Smooth muscle cell (in vitro differentiated cells): ENCODE measurements at regions not wholly inside any gene's neighbourhood (a gene's known extent, or its start where the extent isn't known, plus 50 kb on each side); places are given as distances from the start of the nearest gene placed in this dataset.
"Not testable (repeated sequence)": the region's sequence is repeated elsewhere in the genome, so short reads cannot be mapped to it uniquely, and the experiment has no call there.

Source experiments
- DNase-seq: peaks from one replicate; lab custom pipeline; 2025; ENCODE audit not compliant: unreplicated experiment; lab: John Stamatoyannopoulos, UW
- H2AFZ ChIP-seq: fragments of 200-600 bp; sonication (generic); 2 replicates; pipeline ENCODE4 v1.6.0; 2016; ENCODE audit warnings: antibody characterized with exemption, low read depth, mild to moderate bottlenecking
- H3F3A ChIP-seq: fragments of 200-600 bp; sonication (generic); 2 replicates; pipeline ENCODE4 v1.6.0; 2017; ENCODE audit warnings: antibody characterized with exemption, low read depth
- H3K27ac ChIP-seq: fragments of 200-600 bp; sonication (generic); 2 replicates; pipeline ENCODE4 v1.5.1; 2016; ENCODE audit warnings: low read depth, mild to moderate bottlenecking
- H3K27me3 ChIP-seq: fragments of 200-600 bp; sonication (generic); 2 replicates; pipeline ENCODE4 v1.6.1; 2016; ENCODE audit warnings: low read depth, mild to moderate bottlenecking
- H3K36me3 ChIP-seq: fragments of 200-600 bp; sonication (generic); 2 replicates; pipeline ENCODE4 v1.5.1; 2016; ENCODE audit warnings: low read depth
- H3K4me1 ChIP-seq: fragments of 200-600 bp; sonication (generic); 2 replicates; pipeline ENCODE4 v1.5.1; 2016; ENCODE audit warnings: low read depth
- H3K4me2 ChIP-seq: fragments of 200-600 bp; sonication (generic); 2 replicates; pipeline ENCODE4 v1.6.0; 2016; ENCODE audit warnings: mild to moderate bottlenecking
- H3K4me3 ChIP-seq: fragments of 200-600 bp; sonication (generic); 2 replicates; pipeline ENCODE4 v1.5.1; 2016; ENCODE audit warnings: mild to moderate bottlenecking
- H3K79me2 ChIP-seq: fragments of 200-600 bp; sonication (generic); 2 replicates; pipeline ENCODE4 v1.6.0; 2016; ENCODE audit warnings: low read depth, mild to moderate bottlenecking
- H3K9ac ChIP-seq: fragments of 200-600 bp; sonication (generic); 2 replicates; pipeline ENCODE4 v1.6.0; 2016; ENCODE audit warnings: low read depth
- H3K9me3 ChIP-seq: fragments of 200-600 bp; sonication (generic); replicated peaks from 2 replicates; pipeline ENCODE4 v1.5.1; 2016; ENCODE audit warnings: low read depth
- H4K20me1 ChIP-seq: fragments of 200-600 bp; sonication (generic); 2 replicates; pipeline ENCODE4 v1.6.0; 2016; ENCODE audit warnings: low read depth
- CTCF ChIP-seq: fragments of 200-600 bp; sonication (generic); IDR thresholded peaks from 2 replicates; pipeline ENCODE4 v1.5.1; 2017; ENCODE audit warnings: borderline replicate concordance, mild to moderate bottlenecking, antibody characterized with exemption; ENCODE audit not compliant: insufficient read depth, poor library complexity, severe bottlenecking
- WGBS: methylation state at CpG from one replicate; pipeline ENCODE4 v1.1.7; 2016; ENCODE audit warnings: low lambda C conversion rate; 5-methylcytosine and 5-hydroxymethylcytosine counted together

- 87% methylated on average over 3 of the region's 3 CpGs for WGBS
- H3F3A ChIP-seq: no peaks in the 10 kb centered on the region
- H3K79me2 ChIP-seq: no peaks in the 10 kb centered on the region
- no peaks in the 10 kb centered on the region for H3K4me1 ChIP-seq
- H3K27ac ChIP-seq: no peak overlapping the region
- H3K4me2 ChIP-seq: no peak overlapping the region
- no peak overlapping the region for H3K4me3 ChIP-seq
- H3K36me3 ChIP-seq: no peaks in the 10 kb centered on the region
- H2AFZ ChIP-seq: no peak overlapping the region
- H3K9me3 ChIP-seq: no peaks in the 10 kb centered on the region
- H4K20me1 ChIP-seq: no peaks in the 10 kb centered on the region
- no peak for TF ChIP-seq CTCF
- no peak overlapping the region for H3K9ac ChIP-seq
- H3K27me3 ChIP-seq: no peaks in the 10 kb centered on the region
- no peak for DNase-seq
Observed at GRCh38 chr17:83164490-83164889, 85.1 kb downstream of the METRNL start.

GRCh38 chr17:83170571-83171260 is 91.3 kb downstream of the METRNL start:
- H3K9ac ChIP-seq: no peak overlapping the region

GRCh38 chr17:83171661-83172060 is 92.3 kb downstream of the METRNL start:
- 56% methylated on average over 21 of the region's 21 CpGs for WGBS
- H3K4me1 ChIP-seq: peaks cover 6% of the 10 kb centered on the region
- no peaks in the 10 kb centered on the region for H3K79me2 ChIP-seq
- H3K9ac ChIP-seq: no peak overlapping the region
- no peak for TF ChIP-seq CTCF
- H3K4me3 ChIP-seq: no peak overlapping the region
- no peaks in the 10 kb centered on the region for H3K27me3 ChIP-seq
- H4K20me1 ChIP-seq: no peaks in the 10 kb centered on the region
- no peaks in the 10 kb centered on the region for H3K9me3 ChIP-seq
- DNase-seq: no peak
- H3K27ac ChIP-seq: no peak overlapping the region
- no peaks in the 10 kb centered on the region for H3K36me3 ChIP-seq
- H3K4me2 ChIP-seq: peak overlapping the region; percentile 55
- peak overlapping the region; percentile 70 for H2AFZ ChIP-seq
- H3F3A ChIP-seq: no peaks in the 10 kb centered on the region

More at GRCh38 chr17:83170571-83171260, 91.3 kb downstream of the METRNL start:
- no peak for DNase-seq
- Histone ChIP-seq H3K27ac (no peak overlapping the region), H3K27me3 (no peaks in the 10 kb centered on the region), H3K79me2 (no peaks in the 10 kb centered on the region), H4K20me1 (no peaks in the 10 kb centered on the region), H3K4me1 (peaks cover 6% of the 10 kb centered on the region), H3K36me3 (no peaks in the 10 kb centered on the region), H2AFZ (peak overlapping the region; percentile 7), H3F3A (no peaks in the 10 kb centered on the region), H3K4me3 (no peak overlapping the region), H3K4me2 (no peak overlapping the region), H3K9me3 (no peaks in the 10 kb centered on the region)
- no peak for TF ChIP-seq CTCF
- 66% methylated on average over 9 of the region's 9 CpGs for WGBS

- WGBS: 100% methylated on average over 9 of the region's 9 CpGs
Observed at GRCh38 chr17:83172099-83172498, 92.7 kb downstream of the METRNL start.

GRCh38 chr17:83172646-83173045 is 93.2 kb downstream of the METRNL start:
- H4K20me1 ChIP-seq, H3K4me1 ChIP-seq, H3K9ac ChIP-seq, H3K79me2 ChIP-seq, DNase-seq, H3K36me3 ChIP-seq, H3K4me2 ChIP-seq, H3F3A ChIP-seq, H2AFZ ChIP-seq, H3K27ac ChIP-seq, H3K9me3 ChIP-seq, H3K27me3 ChIP-seq, H3K4me3 ChIP-seq: not testable (repeated sequence)
- WGBS: no CpG with 5 or more reads among the region's 20 CpGs

More at GRCh38 chr17:83172099-83172498, 92.7 kb downstream of the METRNL start:
- not testable (repeated sequence) for DNase-seq, H3K9ac ChIP-seq, H3K27me3 ChIP-seq, H4K20me1 ChIP-seq, H3K4me1 ChIP-seq, H2AFZ ChIP-seq, H3K4me3 ChIP-seq, H3K79me2 ChIP-seq, H3K27ac ChIP-seq, H3K4me2 ChIP-seq, H3F3A ChIP-seq, H3K36me3 ChIP-seq, H3K9me3 ChIP-seq

GRCh38 chr17:83173180-83173913 is 93.9 kb downstream of the METRNL start:
- H3K4me2 ChIP-seq, H3K79me2 ChIP-seq, H3K4me1 ChIP-seq, H3K27ac ChIP-seq, H3K9ac ChIP-seq, H4K20me1 ChIP-seq, H3K36me3 ChIP-seq, H3F3A ChIP-seq, H3K4me3 ChIP-seq, H3K9me3 ChIP-seq, DNase-seq, H3K27me3 ChIP-seq, H2AFZ ChIP-seq: not testable (repeated sequence)
- WGBS: 88% methylated on average over 3 of the region's 24 CpGs
